ENCODE measurements at regions not wholly inside any gene's neighbourhood (a gene's known extent, or its start where the extent isn't known, plus 50 kb on each side); places are given as distances from the start of the nearest gene placed in this dataset.

- Histone ChIP-seq H3F3A (ENCODE audit: insufficient read depth, low read length, poor library complexity, severe bottlenecking) (no peaks in the 10 kb centered on the region), H3K27me3 (ENCODE audit: insufficient read depth, low read depth, low read length) (no peaks in the 10 kb centered on the region), H3K4me2 (ENCODE audit: low read length) (no peak overlapping the region), H3K27ac (ENCODE audit: low read length) (no peak overlapping the region), H4K20me1 (ENCODE audit: insufficient read depth) (no peaks in the 10 kb centered on the region), H3K9me3 (ENCODE audit: low read length) (no peaks in the 10 kb centered on the region), H2AFZ (ENCODE audit: low read depth, low read length) (no peak overlapping the region), H3K79me2 (replicated peaks; ENCODE audit: insufficient read depth, low read length) (no peaks in the 10 kb centered on the region), H3K4me3 (ENCODE audit: low read length) (no peak overlapping the region), H3K9me2 (ENCODE audit: insufficient read depth, low read length) (no peaks in the 10 kb centered on the region), H3K9ac (ENCODE audit: low read length) (no peak overlapping the region), H3K36me3 (ENCODE audit: insufficient read depth, low read length) (no peaks in the 10 kb centered on the region)
- no peak for TF ChIP-seq SMC3 (conservative IDR thresholded peaks at IDR 0.05; ENCODE audit: poor library complexity)
- no peak for TF ChIP-seq TAF1 (IDR thresholded peaks at IDR 0.05; ENCODE audit: low read depth)
- no peak for TF ChIP-seq EZH2 (IDR thresholded peaks at IDR 0.05; ENCODE audit: borderline replicate concordance, insufficient read depth, low read length, poor library complexity, severe bottlenecking)
- no peak for TF ChIP-seq POLR2AphosphoS5 (IDR thresholded peaks at IDR 0.05)
- no peak for TF ChIP-seq MXI1 (conservative IDR thresholded peaks at IDR 0.05; ENCODE audit: poor library complexity, severe bottlenecking)
- TF ChIP-seq REST (IDR thresholded peaks at IDR 0.05; ENCODE audit: borderline replicate concordance), result no peak
- TF ChIP-seq RAD21 (conservative IDR thresholded peaks at IDR 0.05), result no peak
- no peak for TF ChIP-seq EP300 (conservative IDR thresholded peaks at IDR 0.05; ENCODE audit: poor library complexity, severe bottlenecking)
- no peak for TF ChIP-seq CTCF (IDR thresholded peaks at IDR 0.05; ENCODE audit: poor library complexity, severe bottlenecking)
These were observed 1174.8 kb downstream of the MAT2B start for GRCh38 chr5:164680216-164680615.

- Histone ChIP-seq H3K4me2 (ENCODE audit: low read length) (no peak overlapping the region), H3K36me3 (ENCODE audit: insufficient read depth, low read length) (no peaks in the 10 kb centered on the region), H3K4me3 (ENCODE audit: low read length) (no peak overlapping the region), H4K20me1 (ENCODE audit: insufficient read depth) (no peaks in the 10 kb centered on the region), H3F3A (ENCODE audit: insufficient read depth, low read length, poor library complexity, severe bottlenecking) (no peaks in the 10 kb centered on the region), H3K79me2 (replicated peaks; ENCODE audit: insufficient read depth, low read length) (no peaks in the 10 kb centered on the region), H2AFZ (ENCODE audit: low read depth, low read length) (no peak overlapping the region), H3K27ac (ENCODE audit: low read length) (no peak overlapping the region), H3K9me2 (ENCODE audit: insufficient read depth, low read length) (no peaks in the 10 kb centered on the region), H3K9me3 (ENCODE audit: low read length) (no peaks in the 10 kb centered on the region), H3K9ac (ENCODE audit: low read length) (no peak overlapping the region), H3K27me3 (ENCODE audit: insufficient read depth, low read depth, low read length) (no peaks in the 10 kb centered on the region)
- no peak for TF ChIP-seq TAF1 (IDR thresholded peaks at IDR 0.05; ENCODE audit: low read depth)
- no peak for TF ChIP-seq CTCF (IDR thresholded peaks at IDR 0.05; ENCODE audit: poor library complexity, severe bottlenecking)
- TF ChIP-seq POLR2AphosphoS5 (IDR thresholded peaks at IDR 0.05), result no peak
- TF ChIP-seq SMC3 (conservative IDR thresholded peaks at IDR 0.05; ENCODE audit: poor library complexity), result no peak
- no peak for TF ChIP-seq EZH2 (IDR thresholded peaks at IDR 0.05; ENCODE audit: borderline replicate concordance, insufficient read depth, low read length, poor library complexity, severe bottlenecking)
- TF ChIP-seq EP300 (conservative IDR thresholded peaks at IDR 0.05; ENCODE audit: poor library complexity, severe bottlenecking), result no peak
- TF ChIP-seq RAD21 (conservative IDR thresholded peaks at IDR 0.05), result no peak
- TF ChIP-seq REST (IDR thresholded peaks at IDR 0.05; ENCODE audit: borderline replicate concordance), result no peak
- TF ChIP-seq MXI1 (conservative IDR thresholded peaks at IDR 0.05; ENCODE audit: poor library complexity, severe bottlenecking), result no peak
These were observed 1175.5 kb downstream of the MAT2B start for GRCh38 chr5:164680812-164681520.
